Gastroesophageal sphincter (tissue), 4 donors: ENCODE measurements at regions not wholly inside any gene's neighbourhood (a gene's known extent, or its start where the extent isn't known, plus 50 kb on each side); places are given as distances from the start of the nearest gene placed in this dataset.

Source experiments
- ATAC-seq: fragments of 150-250 bp; one replicate; pipeline ENCODE4 v1.9.1; 2016; ENCODE audit warnings: mild to moderate bottlenecking, moderate library complexity
- H3K27ac ChIP-seq, 4 donors: fragments of 200-600 bp; sonication (generic) in 3 of 4; 1 replicate in 3 of 4; 2 replicates in 1 of 4; pipeline ENCODE4 v1.5.1; 2016 to 2019
- H3K27me3 ChIP-seq: fragments of 200-600 bp; sonication (generic); one replicate; pipeline ENCODE4 v1.5.1; 2019
- H3K36me3 ChIP-seq, 2 donors: fragments of 200-600 bp; sonication (generic); one replicate each; pipeline ENCODE4 v1.5.1; 2019; ENCODE audit warnings: control low read depth in 1 of 2
- H3K4me1 ChIP-seq, 3 donors: fragments of 200-600 bp; sonication (generic); 1 replicate in 2 of 3; 2 replicates in 1 of 3; pipeline ENCODE4 v1.5.1; 2016 to 2019; ENCODE audit warnings: control low read depth in 2 of 3
- H3K4me3 ChIP-seq, 2 donors: fragments of 200-600 bp; sonication (generic); one replicate each; pipeline ENCODE4 v1.5.1; 2019; ENCODE audit warnings: mild to moderate bottlenecking in 1 of 2, moderate library complexity in 1 of 2
- H3K9me3 ChIP-seq, 3 donors: fragments of 200-600 bp; sonication (generic); one replicate each; pipeline ENCODE4 v1.5.1; 2017 to 2019; ENCODE audit warnings: control low read depth in 2 of 3
- CTCF ChIP-seq, 4 experiments: fragments of 200-600 bp in 2 of 4; fragments of 450-650 bp in 2 of 4; sonication (generic) in 1 of 4; IDR thresholded peaks; one replicate each; pipeline ENCODE4 v1.5.1; 2017 to 2019; ENCODE audit warnings: antibody characterized with exemption in 4 of 4, mild to moderate bottlenecking in 2 of 4, moderate library complexity in 2 of 4
- EP300 ChIP-seq: sonication (generic); formaldehyde crosslinking; IDR thresholded peaks from one replicate; pipeline ENCODE4 v1.6.1; 2017; ENCODE audit warnings: antibody characterized with exemption, mild to moderate bottlenecking
- POLR2A ChIP-seq, 2 donors: fragments of 450-650 bp; IDR thresholded peaks; one replicate each; pipeline ENCODE4 v1.6.1; 2017; ENCODE audit warnings: antibody characterized with exemption in 2 of 2, mild to moderate bottlenecking in 2 of 2, moderate library complexity in 1 of 2
- POLR2AphosphoS5 ChIP-seq: sonication (generic); formaldehyde crosslinking; IDR thresholded peaks from one replicate; pipeline ENCODE4 v1.6.1; 2017; ENCODE audit warnings: antibody characterized with exemption
- WGBS, 2 donors: methylation state at CpG; one replicate each; pipeline ENCODE4 v1.1.5; 2018; ENCODE audit warnings: low coverage in 1 of 2; 5-methylcytosine and 5-hydroxymethylcytosine counted together

- no peaks in the 10 kb centered on the region for H3K4me1 ChIP-seq
- H3K4me3 ChIP-seq: no peak overlapping the region
- H3K27ac ChIP-seq: no peak overlapping the region
- H3K9me3 ChIP-seq: no peaks in the 10 kb centered on the region
- ATAC-seq: no peak
- H3K36me3 ChIP-seq: no peaks in the 10 kb centered on the region
- H3K27me3 ChIP-seq: no peaks in the 10 kb centered on the region
- TF ChIP-seq EP300 (no peak), POLR2A (IDR thresholded peaks at IDR 0.05) (no peak), CTCF (IDR thresholded peaks at IDR 0.05) (no peak), POLR2AphosphoS5 (no peak)
- 64 to 83% methylated on average over 1 to 3 of the region's 3 CpGs for WGBS, 2 donors
Observed at GRCh38 chr18:41842886-41843285, 112.1 kb upstream of the PIK3C3 start.

- no peaks in the 10 kb centered on the region for H3K36me3 ChIP-seq
- H3K9me3 ChIP-seq: no peaks in the 10 kb centered on the region
- ATAC-seq: no peak
- no peaks in the 10 kb centered on the region for H3K4me1 ChIP-seq
- no peak for TF ChIP-seq POLR2A (IDR thresholded peaks at IDR 0.05)
- TF ChIP-seq CTCF (IDR thresholded peaks at IDR 0.05): no peak
- no peak overlapping the region for H3K4me3 ChIP-seq
- H3K27me3 ChIP-seq: no peaks in the 10 kb centered on the region
- no peak overlapping the region for H3K27ac ChIP-seq
- 72 to 78% methylated on average over 9 to 10 of the region's 10 CpGs for WGBS, 2 donors
Observed at GRCh38 chr18:41829647-41830516, 125.2 kb upstream of the PIK3C3 start.

- no peaks in the 10 kb centered on the region for H3K36me3 ChIP-seq
- no peak overlapping the region for H3K27ac ChIP-seq
- no peak overlapping the region for H3K4me3 ChIP-seq
- H3K4me1 ChIP-seq: no peaks in the 10 kb centered on the region
- no peak for TF ChIP-seq EP300
- TF ChIP-seq POLR2AphosphoS5: no peak
- no peak for TF ChIP-seq CTCF (IDR thresholded peaks at IDR 0.05)
- no peak for TF ChIP-seq POLR2A (IDR thresholded peaks at IDR 0.05)
- no peaks in the 10 kb centered on the region for H3K9me3 ChIP-seq
- 19 to 51% methylated on average over 2 of the region's 2 CpGs for WGBS, 2 donors
- no peaks in the 10 kb centered on the region for H3K27me3 ChIP-seq
- ATAC-seq: no peak
Observed at GRCh38 chr18:41828137-41828536, 126.9 kb upstream of the PIK3C3 start.

GRCh38 chr18:41820784-41821183 is 134.2 kb upstream of the PIK3C3 start:
- Histone ChIP-seq H3K4me3 (no peak overlapping the region), H3K27ac (no peak overlapping the region), H3K27me3 (peaks cover 4% of the 10 kb centered on the region), H3K9me3 (no peaks in the 10 kb centered on the region), H3K4me1 (no peaks in the 10 kb centered on the region), H3K36me3 (no peaks in the 10 kb centered on the region)
- TF ChIP-seq EP300: no peak
- ATAC-seq: no peak
- WGBS, 2 donors: 61 to 79% methylated on average over 2 to 3 of the region's 3 CpGs

- Histone ChIP-seq H3K4me3 (no peak overlapping the region), H3K4me1 (no peaks in the 10 kb centered on the region), H3K9me3 (no peaks in the 10 kb centered on the region), H3K36me3 (no peaks in the 10 kb centered on the region), H3K27me3 (peaks cover 4% of the 10 kb centered on the region), H3K27ac (no peak overlapping the region)
- TF ChIP-seq EP300 (no peak), POLR2AphosphoS5 (no peak), CTCF (IDR thresholded peaks at IDR 0.05) (no peak), POLR2A (IDR thresholded peaks at IDR 0.05) (no peak)
- ATAC-seq: no peak
- WGBS, 2 donors: 72 to 79% methylated on average over 9 to 10 of the region's 11 CpGs
Observed at GRCh38 chr18:41818381-41819355, 136.4 kb upstream of the PIK3C3 start.
